Epithelial cell of esophagus (primary cell): ENCODE measurements at regions not wholly inside any gene's neighbourhood (a gene's known extent, or its start where the extent isn't known, plus 50 kb on each side); places are given as distances from the start of the nearest gene placed in this dataset.

Experiments
- DNase-seq: peaks from one replicate; pipeline ENCODE4 v3.0.0; 2010; ENCODE audit warnings: low read depth
- H3K4me3 ChIP-seq: 2 replicates; pipeline ENCODE4 v1.5.1; 2011; ENCODE audit warnings: mild to moderate bottlenecking, low read length, control low read depth
- TF ChIP-seq, protein P1 (sequence below): IDR thresholded peaks from 2 replicates; pipeline ENCODE4 v1.5.1; 2011; ENCODE audit warnings: low read depth, mild to moderate bottlenecking, low read length, control low read depth, inconsistent platforms; ENCODE audit not compliant: insufficient read depth; ENCODE audit errors: missing control alignments

DNA sequence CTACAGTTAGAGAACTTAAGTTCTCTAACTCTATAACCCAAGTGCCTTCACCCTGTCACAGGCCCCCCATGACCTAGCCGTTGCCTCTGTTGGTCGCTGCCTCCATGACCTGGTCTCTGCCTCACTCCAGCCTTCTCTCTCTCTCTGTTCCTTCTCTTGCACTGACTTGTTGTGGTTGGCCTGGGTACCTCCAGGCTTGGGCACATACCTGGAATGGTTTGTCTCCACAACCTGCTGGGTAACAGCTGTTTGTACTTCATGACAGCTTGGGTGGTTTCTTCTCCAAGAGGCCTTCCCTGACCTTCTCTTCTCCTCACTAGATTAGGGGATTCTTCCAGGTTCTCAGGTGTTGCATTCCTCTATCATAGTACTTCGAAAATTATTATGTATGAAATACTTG is 371.6 kb upstream of the USP24 start:
- TF ChIP-seq, protein P1, sequence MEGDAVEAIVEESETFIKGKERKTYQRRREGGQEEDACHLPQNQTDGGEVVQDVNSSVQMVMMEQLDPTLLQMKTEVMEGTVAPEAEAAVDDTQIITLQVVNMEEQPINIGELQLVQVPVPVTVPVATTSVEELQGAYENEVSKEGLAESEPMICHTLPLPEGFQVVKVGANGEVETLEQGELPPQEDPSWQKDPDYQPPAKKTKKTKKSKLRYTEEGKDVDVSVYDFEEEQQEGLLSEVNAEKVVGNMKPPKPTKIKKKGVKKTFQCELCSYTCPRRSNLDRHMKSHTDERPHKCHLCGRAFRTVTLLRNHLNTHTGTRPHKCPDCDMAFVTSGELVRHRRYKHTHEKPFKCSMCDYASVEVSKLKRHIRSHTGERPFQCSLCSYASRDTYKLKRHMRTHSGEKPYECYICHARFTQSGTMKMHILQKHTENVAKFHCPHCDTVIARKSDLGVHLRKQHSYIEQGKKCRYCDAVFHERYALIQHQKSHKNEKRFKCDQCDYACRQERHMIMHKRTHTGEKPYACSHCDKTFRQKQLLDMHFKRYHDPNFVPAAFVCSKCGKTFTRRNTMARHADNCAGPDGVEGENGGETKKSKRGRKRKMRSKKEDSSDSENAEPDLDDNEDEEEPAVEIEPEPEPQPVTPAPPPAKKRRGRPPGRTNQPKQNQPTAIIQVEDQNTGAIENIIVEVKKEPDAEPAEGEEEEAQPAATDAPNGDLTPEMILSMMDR, result no peak
- DNase-seq, result no peak
- H3K4me3 ChIP-seq, result no peak overlapping the region

DNA sequence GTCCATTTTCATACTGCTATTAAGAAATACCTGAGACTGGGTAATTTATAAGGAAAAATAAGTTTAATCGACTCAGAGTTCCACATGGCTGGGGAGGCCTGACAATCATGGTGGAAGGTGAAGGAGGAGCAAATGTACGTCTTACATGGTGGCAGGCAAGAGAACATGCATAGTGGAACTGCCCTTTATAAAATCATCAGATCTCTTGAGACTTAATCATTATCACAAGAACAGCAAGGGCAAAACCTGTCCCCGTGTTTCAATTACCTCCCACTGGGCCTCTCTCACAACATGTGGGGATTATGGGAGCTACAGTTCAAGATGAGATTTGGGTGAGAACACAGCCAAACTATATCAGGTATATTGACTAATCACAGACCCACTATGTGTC is 370.2 kb upstream of the USP24 start:
- TF ChIP-seq, protein P1, result no peak
- H3K4me3 ChIP-seq, result no peak overlapping the region
- no peak for DNase-seq

DNA sequence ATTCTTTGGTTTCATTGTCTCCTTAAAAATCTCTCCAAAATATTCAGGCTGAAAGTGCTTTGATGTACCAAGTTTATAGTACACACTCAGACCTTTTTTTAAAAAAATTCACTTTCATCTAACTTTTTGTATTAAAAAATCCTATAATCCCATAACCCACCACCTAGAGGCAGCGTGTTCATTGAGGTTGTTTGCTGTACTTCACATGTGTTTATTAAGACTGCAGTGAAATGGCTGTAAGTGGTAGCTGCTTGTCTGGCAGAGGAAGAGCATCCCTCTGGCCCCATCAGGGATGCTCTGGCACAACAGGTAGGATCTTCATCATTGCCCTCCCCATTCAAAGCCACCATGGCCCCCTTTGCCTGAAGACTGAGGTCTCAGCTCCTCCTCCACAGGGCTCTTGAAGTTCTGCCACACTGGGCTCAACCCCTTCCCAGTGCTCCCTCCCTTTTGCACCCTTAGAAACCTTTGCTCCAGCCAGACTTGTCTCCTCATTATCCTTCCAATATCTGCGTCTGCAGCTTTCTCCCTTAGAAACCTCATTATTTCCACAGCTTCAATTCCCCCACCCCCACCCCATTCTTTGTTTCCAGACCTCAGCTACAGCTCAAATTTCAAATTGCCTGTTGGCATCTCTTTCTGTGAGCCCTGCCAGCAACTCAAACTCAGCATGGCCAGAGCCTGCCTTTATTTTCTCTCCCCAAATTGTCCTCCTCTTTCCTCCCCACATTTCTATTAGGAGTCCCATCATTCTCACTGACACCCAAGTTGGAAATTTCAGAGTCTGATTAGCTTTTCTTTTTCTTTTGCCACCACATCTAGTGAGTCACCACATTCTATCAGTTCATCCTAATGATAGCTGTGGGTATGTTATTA is 369.6 kb upstream of the USP24 start:
- no peak overlapping the region for H3K4me3 ChIP-seq
- TF ChIP-seq, protein P1, result no peak
- DNase-seq, result no peak

DNA sequence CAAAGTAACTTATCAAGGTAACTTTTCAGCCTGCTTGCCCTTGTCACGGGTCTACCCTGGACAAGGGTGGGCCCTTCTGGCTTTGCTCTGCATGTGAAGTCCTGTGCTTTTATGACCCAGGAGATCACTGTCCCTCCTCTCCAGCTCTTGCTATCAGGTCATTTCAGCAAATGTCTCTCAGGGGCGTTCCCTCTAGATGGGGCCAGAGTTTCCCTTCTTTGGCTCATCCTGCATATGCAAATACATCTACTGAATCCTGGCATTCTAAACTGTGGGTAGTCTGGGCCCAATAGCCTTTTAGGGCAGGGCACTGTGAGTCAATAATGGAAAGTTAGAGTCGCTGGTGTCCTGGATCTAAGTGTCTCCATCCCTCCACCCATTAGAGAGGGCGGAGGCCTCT is 366.9 kb upstream of the USP24 start:
- H3K4me3 ChIP-seq, result no peak overlapping the region
- no peak for DNase-seq
- TF ChIP-seq, protein P1, result no peak

DNA sequence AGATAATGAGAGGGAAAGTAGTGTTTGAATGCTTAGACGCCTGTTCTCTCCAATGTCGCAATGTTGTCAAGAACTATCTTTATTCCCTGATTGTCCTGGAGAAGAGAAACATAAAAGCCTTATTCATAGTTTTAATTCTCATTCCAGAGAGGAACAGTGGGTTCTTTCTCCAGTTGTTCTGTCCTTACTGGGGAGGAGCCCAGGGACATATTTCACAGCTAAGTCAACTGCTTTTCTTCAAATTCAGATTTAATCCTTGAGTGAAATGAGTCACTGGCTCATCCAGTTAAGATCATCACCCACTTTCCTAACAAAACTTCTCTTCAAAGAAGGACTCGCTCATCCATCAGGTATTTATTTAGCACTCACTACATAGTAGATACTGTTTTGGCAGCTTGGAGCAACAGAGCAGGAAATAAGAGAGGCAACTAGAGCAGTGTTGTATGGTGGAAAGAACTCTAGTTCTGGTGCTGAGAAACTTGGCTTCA is 365.7 kb upstream of the USP24 start:
- TF ChIP-seq, protein P1, result no peak
- H3K4me3 ChIP-seq, result no peak overlapping the region
- DNase-seq, result peak; percentile 84

DNA sequence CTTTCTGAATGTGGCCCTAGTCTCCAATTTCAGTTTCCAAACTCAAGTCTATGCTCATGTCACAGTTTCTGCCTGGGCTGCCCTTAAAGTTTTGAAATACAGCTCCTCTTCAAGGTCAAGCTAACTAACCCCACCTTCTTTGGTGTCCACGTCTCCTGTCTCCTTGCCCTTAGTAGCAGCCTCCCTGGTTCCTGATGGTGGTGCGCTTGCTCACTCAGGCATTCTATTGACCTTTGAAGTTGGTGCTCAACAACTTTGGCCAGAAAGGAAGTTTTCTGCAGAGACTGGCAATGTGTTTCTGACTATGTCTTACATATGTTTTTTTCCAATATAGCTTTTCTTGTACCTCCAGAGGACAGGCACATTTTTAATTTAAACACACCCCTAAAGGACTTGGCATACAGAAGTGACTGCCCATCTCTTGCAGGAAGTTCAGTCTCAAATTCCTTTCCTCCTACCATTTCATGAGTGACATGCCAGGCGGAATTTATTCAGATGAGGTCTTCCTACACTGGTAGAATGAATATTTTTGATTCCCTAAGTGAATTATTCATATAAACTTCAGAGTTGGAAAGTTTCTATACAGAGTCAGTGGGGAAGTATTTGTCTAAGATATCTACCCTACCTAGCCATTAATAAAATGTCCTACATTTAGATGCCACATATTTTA is 364.3 kb upstream of the USP24 start:
- no peak for DNase-seq
- H3K4me3 ChIP-seq, result no peak overlapping the region
- TF ChIP-seq, protein P1, result no peak
